ENCODE measurements at regions not wholly inside any gene's neighbourhood (a gene's known extent, or its start where the extent isn't known, plus 50 kb on each side); places are given as distances from the start of the nearest gene placed in this dataset.
"Not testable (repeated sequence)": the region's sequence is repeated elsewhere in the genome, so short reads cannot be mapped to it uniquely, and the experiment has no call there.

GRCh38 chr5:108696951-108697715 is 50.6 kb upstream of the FER start:
- no peak overlapping the region for H3K27ac ChIP-seq
- intact Hi-C loops (cut with DNase I), result no loop called here
- no peak for ATAC-seq

GRCh38 chr5:108696407-108696806 is 51.3 kb upstream of the FER start:
- H3K4me3 ChIP-seq, result no peak overlapping the region
- H3K36me3 ChIP-seq, result no peaks in the 10 kb centered on the region
- DNase-seq (no peak), ATAC-seq (no peak)
- intact Hi-C loops (cut with DNase I), result no loop called here
- no peaks in the 10 kb centered on the region for H3K9me3 ChIP-seq
- H3K27ac ChIP-seq, result no peak overlapping the region
- no peaks in the 10 kb centered on the region for H3K4me1 ChIP-seq
- H3K27me3 ChIP-seq, result no peaks in the 10 kb centered on the region
- TF ChIP-seq CTCF (IDR thresholded peaks at IDR 0.05), result no peak

More at GRCh38 chr5:108696951-108697715, 50.6 kb upstream of the FER start:
- H3K27me3 ChIP-seq, result no peaks in the 10 kb centered on the region
- TF ChIP-seq CTCF (IDR thresholded peaks at IDR 0.05), result no peak
- DNase-seq, result no peak
- H3K9me3 ChIP-seq, result no peaks in the 10 kb centered on the region
- H3K4me3 ChIP-seq, result no peak overlapping the region
- no peaks in the 10 kb centered on the region for H3K4me1 ChIP-seq
- H3K36me3 ChIP-seq, result no peaks in the 10 kb centered on the region

- TF ChIP-seq CTCF (IDR thresholded peaks at IDR 0.05), result no peak
- ATAC-seq, result no peak
- Histone ChIP-seq H3K4me1 (no peaks in the 10 kb centered on the region), H3K4me3 (no peak overlapping the region), H3K27me3 (no peaks in the 10 kb centered on the region), H3K9me3 (no peaks in the 10 kb centered on the region), H3K36me3 (no peaks in the 10 kb centered on the region), H3K27ac (no peak overlapping the region)
- DNase-seq, result no peak
- intact Hi-C loops (cut with DNase I), result no loop called here
Observed at GRCh38 chr5:108688485-108688884, 59.2 kb upstream of the FER start.

- H3K27me3 ChIP-seq, result no peaks in the 10 kb centered on the region
- H3K9me3 ChIP-seq, result no peaks in the 10 kb centered on the region
- no peak for TF ChIP-seq CTCF (IDR thresholded peaks at IDR 0.05)
- intact Hi-C loops (cut with DNase I), result no loop called here
- H3K36me3 ChIP-seq, result no peaks in the 10 kb centered on the region
- no peak for DNase-seq
- H3K27ac ChIP-seq, result no peak overlapping the region
- no peak overlapping the region for H3K4me3 ChIP-seq
- no peaks in the 10 kb centered on the region for H3K4me1 ChIP-seq
- peak; percentile 38 for ATAC-seq
Observed at GRCh38 chr5:108687595-108688200, 60.0 kb upstream of the FER start.

- H3K4me3 ChIP-seq, result no peak overlapping the region
- no peaks in the 10 kb centered on the region for H3K27me3 ChIP-seq
- no peaks in the 10 kb centered on the region for H3K9me3 ChIP-seq
- intact Hi-C loops (cut with DNase I), result no loop called here
- H3K4me1 ChIP-seq, result no peaks in the 10 kb centered on the region
- no peak for TF ChIP-seq CTCF (IDR thresholded peaks at IDR 0.05)
- DNase-seq, result no peak
- no peaks in the 10 kb centered on the region for H3K36me3 ChIP-seq
- no peak overlapping the region for H3K27ac ChIP-seq
- ATAC-seq, result no peak
Observed at GRCh38 chr5:108686676-108687075, 61.0 kb upstream of the FER start.

GRCh38 chr5:108685448-108686216 is 62.1 kb upstream of the FER start:
- H3K4me3 ChIP-seq; H3K4me1 ChIP-seq; DNase-seq; H3K27ac ChIP-seq; H3K36me3 ChIP-seq; H3K9me3 ChIP-seq; intact Hi-C loops (cut with DNase I); H3K27me3 ChIP-seq: not testable (repeated sequence)
- peak; percentile 44 for ATAC-seq

All from upper lobe of right lung (tissue), 1 donor.